NCI-H2029 treated with DMSO at 0.1 percent for 48 hours (cell line): ENCODE measurements at regions not wholly inside any gene's neighbourhood (a gene's known extent, or its start where the extent isn't known, plus 50 kb on each side); places are given as distances from the start of the nearest gene placed in this dataset.
A peak's percentile ranks its signal among the peaks of the same experiment; 100 is the strongest.

Source experiments
- DNase-seq: peaks from one replicate; lab custom pipeline; 2025; lab: John Stamatoyannopoulos, UW

DNA sequence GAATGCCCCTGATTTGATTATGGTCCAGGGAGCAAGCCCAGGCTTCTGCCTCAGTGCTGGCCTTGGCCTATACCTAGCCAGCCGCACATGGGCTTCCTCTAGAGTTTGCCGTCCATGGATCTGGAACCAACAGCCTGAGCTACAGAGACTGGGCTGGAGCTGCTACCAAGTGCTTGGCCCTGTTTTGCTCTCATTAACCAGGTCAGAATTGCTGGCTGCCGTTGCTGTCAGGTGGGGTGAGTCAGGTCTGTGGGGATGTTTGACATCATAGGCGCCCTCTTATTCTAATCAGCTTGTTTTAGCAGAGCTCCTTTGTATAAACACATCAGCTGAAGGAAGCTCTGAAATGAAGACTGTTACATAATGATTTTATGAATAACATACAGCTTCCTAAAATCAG is 83.1 kb upstream of the PHACTR2 start:
- no peak for DNase-seq

DNA sequence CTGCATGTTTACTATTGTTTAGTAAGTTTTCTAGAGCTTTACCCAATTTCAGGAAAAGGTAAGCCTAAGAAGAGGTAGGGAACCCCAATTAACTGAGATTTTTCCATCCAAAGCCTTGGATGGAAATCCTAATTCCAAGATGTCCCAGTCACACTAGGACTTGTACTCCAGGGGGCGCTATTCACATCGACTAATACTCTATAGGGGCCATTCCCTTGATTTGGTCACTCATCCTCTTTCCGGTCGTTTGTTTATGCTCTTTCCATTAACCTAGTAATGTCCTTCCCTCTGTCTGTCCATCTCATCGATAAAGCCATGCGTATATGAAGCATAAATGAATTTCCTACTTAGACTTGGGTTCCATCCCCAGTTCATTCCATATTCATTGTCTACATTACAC is 80.8 kb upstream of the FUCA2 start:
- no peak for DNase-seq

- no peak for DNase-seq
These were observed 79.9 kb upstream of the FUCA2 start for GRCh38 chr6:143591441-143591840.

- no peak for DNase-seq
These were observed 77.6 kb upstream of the FUCA2 start for GRCh38 chr6:143589162-143589561.

GRCh38 chr6:143586557-143586956 is 75.0 kb upstream of the FUCA2 start:
- no peak for DNase-seq

GRCh38 chr6:143585716-143586115 is 74.2 kb upstream of the FUCA2 start:
- no peak for DNase-seq

DNA sequence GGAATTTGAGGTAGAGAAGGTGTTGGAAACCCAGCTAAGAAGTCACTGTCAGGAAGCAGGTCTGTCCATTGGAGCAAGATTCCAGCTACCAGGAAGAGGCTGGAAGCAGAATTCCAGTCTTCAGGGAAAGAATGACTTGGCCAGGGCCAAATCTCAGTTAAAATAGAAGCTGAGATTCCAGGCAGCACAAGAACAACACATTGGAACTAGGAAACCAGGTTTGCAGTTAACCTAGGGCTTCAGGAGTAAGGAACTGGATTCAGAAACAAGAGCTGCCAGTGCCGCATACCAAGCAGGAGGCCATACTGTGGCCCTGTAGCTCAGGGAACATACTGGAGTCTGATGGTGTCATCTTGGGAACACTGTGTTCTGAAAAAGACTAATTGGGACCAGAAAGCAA is 73.7 kb upstream of the FUCA2 start:
- no peak for DNase-seq

DNA sequence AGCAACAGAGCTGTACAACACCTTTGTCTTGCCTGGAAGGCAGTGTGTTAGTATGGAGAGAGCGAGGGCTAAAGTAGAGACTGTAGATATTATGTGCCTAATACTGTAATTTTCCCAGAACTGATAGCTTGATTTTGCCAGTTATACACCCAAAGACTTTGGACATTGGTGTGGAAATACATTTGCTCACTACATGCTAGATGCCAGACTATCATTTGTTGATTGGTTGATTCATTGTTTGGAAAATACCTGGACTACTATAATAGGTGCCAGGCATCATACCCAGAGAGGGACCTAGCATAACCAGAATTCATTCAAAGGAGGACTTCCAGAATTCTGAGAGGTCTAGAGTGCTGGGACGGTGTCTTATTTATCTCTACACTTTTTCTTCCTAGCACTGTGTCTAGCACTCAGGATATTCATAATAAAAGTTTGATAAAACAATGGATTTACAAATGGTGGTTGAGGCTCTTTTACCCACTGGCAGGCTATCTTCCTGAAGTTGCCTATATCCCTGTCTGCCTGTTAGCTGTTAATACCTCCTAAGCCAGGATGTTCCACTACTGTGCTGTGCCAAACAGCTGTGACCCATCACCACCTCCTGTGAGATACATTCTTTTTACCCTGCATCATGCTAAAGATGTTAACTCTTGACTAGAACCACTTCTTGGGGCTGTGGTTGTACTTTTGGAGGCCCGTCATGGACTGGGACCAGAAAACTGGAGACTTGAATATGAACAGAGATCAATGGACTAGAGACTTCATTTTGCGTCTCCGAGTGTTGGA is 72.2 kb upstream of the FUCA2 start:
- DNase-seq = no peak

- DNase-seq = no peak
These were observed 70.4 kb upstream of the FUCA2 start for GRCh38 chr6:143581835-143582480.

DNA sequence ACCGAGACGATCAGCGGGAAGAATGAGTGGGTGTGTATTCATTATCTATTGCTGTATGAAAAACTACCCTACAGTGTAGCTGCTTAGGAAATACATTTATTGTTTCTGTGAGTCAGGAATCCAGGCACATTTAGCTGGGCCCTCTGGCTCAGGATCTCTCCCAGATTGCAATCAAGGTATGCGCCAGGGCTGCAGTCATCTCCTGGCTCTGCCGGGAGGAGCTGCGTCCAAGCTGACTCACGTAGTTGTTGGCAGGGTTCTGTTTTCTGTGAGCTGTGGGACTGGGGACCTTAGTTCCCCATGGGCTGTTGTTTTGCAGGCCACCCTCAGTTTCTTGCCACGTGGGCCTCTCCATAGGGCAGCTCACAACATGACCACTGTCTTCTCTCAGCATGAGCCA is 68.2 kb upstream of the FUCA2 start:
- no peak for DNase-seq

DNA sequence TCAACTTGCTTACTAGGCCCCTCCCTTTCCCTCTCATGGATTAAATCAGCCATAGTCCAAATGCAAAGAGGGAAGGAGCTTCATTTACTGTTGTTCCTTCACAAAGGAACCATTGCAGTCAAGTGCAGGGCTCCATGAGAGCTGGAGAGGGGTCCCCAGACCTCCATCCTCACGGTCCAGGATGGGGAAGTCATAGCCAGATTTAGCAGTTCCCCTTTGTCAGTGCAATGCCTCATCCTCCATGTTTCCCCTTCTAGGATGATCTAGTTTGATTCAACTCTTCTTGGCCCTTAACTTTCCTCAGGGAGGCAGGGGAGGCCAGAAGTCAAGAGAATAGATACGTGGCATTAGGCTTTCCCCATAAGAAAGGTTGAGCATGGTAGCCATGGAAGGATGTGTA is 66.5 kb upstream of the FUCA2 start:
- no peak for DNase-seq

DNA sequence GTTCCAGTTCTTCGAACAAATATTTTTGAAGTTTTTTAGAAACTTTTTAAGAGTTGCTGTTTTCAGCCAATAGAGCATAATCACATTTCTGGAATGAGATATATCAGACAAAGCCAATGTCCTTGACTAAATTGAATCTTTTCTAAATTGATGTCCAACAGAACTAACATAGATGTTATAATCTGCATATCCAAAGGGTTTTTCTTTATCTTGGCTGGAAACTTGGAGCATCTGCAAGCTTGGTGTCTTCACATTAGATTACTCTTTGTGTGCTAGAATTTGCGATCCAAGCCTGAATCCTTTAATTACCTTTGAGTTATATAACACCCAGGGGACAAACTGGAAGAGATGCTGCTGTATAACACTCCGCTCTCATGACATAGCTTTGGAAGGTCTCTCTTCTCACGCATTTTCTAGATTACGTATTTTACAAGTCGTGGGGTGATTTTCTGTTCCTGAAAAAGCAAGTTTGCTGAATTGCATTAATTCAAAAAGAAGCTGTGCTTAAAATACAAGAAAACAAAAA is 64.4 kb upstream of the FUCA2 start:
- no peak for DNase-seq

GRCh38 chr6:143575440-143575839 is 63.9 kb upstream of the FUCA2 start:
- DNase-seq = peak; percentile 42

DNA sequence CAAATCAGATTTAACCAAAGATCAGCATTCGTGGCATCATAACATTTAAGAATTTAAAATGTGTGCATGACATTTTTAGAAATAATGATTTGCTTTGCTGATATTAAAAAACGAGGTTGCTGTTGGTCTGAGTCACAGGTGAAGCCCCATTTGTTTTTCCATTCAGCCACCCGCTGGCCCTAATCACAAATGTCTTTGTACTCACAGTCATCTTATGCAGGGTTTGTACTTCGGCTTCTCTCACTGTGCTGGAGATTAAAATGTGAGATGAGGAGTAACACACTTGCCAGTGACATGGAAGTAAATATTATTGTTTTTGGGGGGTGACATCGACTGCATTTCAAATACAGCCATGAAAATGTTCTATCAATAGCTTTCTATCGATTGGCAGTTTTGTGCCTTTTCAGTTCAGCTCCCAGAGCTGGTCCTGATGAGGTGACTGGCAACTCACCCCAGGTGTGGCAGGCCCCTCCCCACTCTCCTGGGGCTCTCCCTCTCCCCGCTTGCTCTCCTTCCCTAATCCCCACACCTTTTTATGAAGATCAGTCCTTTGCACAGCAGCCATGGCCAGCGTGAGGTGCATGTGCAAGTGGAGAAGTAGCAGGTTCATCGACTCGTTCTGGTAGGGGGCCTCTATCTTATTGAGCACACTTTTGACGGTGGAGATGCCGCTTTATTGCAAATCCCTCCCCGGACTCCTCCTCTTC is 58.8 kb upstream of the FUCA2 start:
- no peak for DNase-seq

- DNase-seq = no peak
These were observed 57.5 kb upstream of the FUCA2 start for GRCh38 chr6:143569040-143569439.

DNA sequence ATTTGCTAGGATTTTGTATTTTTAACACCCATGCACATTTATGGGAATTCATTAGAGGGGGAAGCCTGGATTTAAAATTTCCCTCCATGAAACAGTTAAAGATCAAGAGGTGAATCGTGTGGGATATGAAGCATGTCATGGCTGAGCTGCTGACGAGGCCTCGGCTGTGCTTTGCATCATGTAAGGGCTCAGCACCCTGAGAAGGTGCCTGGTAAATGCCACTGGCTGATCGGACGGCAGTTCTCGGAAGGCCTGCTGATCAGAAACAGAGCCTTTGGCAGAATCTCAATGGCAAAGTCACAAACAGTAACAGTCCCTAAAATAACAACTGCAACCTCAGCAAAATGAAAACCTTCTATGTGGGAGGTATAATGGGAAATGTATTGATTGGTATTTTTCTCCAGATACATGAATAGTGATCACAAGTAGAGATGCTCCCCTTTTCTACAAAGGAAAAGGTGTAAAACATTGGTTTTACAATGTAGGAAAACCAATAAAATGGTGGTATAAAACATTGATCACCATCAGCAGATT is 53.0 kb upstream of the FUCA2 start:
- no peak for DNase-seq

GRCh38 chr6:143562143-143562542 is 50.6 kb upstream of the FUCA2 start:
- no peak for DNase-seq
